ENCODE measurements at regions not wholly inside any gene's neighbourhood (a gene's known extent, or its start where the extent isn't known, plus 50 kb on each side); places are given as distances from the start of the nearest gene placed in this dataset.
"Not testable (repeated sequence)": the region's sequence is repeated elsewhere in the genome, so short reads cannot be mapped to it uniquely, and the experiment has no call there.

- peak; percentile 49 for DNase-seq
These were observed 160.9 kb upstream of the CDH5 start for GRCh38 chr16:66205287-66206231.

- DNase-seq, result no peak
These were observed 161.7 kb upstream of the CDH5 start for GRCh38 chr16:66204756-66205155.

DNA sequence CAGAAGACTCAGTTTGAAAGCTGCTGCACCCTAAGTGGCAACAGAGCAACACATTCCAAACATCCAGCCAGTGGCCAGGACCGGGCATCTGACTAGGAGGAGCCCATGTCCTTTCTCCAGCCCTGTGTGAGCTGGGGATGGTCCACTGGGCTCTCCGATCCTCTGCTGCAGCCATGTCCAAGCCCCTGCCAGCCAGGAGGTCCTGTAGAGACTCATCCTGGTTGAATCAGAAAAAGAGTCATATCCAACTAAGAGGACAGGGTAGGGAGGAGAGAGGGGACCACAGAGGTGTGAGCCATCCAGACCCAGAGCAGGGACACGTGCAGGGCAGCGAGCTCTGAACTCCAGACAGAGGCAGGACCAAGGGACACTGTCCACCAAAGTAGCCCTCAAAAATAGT lies 163.0 kb upstream of the CDH5 start:
- DNase-seq, result no peak

DNA sequence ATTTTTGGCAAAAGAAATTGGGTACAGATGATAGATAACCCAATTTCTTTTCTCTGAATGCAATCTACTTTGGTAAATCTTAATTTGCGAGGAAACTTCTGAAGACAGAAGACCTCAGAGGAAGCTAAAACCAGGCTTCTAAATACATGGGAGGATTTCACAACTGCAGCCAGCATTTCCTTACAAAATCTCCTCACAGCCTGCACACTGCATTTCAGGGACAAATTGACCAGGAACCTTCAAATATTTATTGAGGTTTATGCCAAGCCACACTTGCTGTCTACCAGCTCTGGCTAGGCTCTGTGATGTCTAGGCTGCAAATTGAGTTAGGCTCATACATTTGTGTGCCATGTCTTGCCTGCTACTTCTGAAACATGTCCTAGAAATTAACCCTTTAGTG lies 167.3 kb upstream of the CDH5 start:
- DNase-seq, result peak; percentile 11

DNA sequence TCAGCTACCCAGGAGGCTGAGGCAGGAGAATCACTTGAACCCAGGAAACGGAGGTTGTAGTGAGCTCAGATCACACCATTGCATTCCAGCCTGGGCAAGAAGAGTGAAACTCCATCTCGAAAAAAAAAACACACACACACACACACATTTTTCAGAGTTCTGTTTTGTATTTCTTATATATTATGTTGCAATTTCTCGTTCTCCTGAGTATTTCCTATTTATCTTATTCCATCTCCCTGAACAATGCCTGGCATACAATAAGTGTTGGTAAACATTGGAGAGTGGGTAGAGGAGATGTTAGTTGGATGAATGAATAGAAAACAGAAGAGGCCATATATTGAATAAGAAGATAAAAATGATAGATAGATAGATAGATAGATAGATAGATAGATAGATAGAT lies 167.8 kb upstream of the CDH5 start:
- no peak for DNase-seq

GRCh38 chr16:66197668-66198278 lies 168.7 kb upstream of the CDH5 start:
- DNase-seq, result no peak

DNA sequence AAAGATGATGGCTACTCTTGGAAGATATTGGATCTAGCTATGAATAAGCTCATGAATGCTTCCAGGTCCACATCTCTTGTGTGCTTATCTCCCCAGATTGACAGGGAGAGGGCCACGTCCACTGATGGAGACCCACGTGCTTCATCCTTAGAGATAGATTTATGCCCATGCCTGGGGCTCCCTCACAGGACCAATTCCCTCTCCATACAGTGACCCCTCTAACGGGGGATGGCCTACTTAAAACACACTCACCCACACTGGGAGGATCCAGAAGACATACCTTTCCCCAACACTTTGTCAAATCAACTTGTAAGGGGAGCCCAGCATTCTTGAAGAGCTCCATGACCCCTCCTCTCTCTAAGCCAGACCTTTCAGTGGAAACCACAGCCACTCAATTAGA lies 169.7 kb upstream of the CDH5 start:
- no peak for DNase-seq

- no peak for DNase-seq
These were observed 171.6 kb upstream of the CDH5 start for GRCh38 chr16:66194866-66195265.

GRCh38 chr16:66193543-66194229 lies 172.8 kb upstream of the CDH5 start:
- peak; percentile 5 for DNase-seq

- DNase-seq, result no peak
These were observed 176.1 kb upstream of the CDH5 start for GRCh38 chr16:66190411-66190810.

DNA sequence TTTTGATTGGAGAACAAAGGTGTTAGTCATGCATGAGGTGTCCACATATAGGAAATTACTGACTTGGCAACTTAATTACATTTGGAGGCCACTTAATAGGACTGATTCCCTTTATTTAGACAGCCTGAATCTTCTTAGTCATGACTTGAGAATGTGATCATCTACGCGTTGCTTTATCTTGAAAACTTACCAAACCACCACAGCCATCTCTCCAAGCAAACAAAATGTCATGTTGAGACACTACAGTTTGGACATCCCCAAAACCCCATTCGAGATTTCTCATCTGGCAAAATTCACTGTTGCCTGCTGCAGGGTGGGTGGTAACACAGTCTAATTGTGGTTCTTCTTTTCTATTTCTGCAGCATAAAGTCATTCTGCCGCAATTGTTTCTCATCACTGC lies 176.5 kb upstream of the CDH5 start:
- no peak for DNase-seq

DNA sequence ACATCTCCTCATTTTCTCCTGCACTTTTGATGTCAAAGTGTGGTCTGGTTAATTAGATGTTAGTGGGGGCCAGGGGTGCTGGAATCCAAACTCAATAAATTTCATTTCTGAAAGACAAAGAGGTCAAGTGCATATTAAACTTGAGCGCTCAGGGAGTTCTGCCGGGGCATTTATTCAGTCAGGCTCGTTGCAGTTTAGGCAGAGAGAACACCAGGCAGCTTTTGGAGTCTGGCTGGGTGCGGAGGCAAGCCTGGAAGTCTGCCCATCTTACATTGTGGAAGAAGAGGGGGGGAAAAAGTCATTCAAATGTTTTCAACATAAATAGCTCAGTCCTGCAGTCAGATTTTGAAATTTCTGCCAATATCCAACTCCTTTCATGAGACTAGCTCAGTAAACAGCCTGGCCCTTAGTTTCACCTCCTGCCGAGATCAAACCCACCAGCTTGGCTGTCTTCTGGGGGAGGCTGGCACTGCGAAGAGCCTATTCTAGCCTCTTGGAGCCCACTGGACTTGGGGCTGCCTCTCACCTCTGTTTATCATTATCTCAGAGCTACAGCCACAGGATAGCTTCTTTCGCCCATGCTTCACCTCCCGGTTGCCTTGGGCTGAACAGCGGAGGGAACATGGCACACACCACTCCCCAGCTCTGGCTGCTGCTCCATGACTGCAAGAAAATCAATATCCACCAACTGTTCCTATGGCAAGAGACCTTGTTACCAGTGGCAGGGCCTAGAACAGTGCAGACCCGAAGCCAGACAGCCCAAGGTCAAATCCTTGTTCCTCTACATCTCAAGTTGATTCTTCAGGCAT lies 177.4 kb upstream of the CDH5 start:
- DNase-seq, result no peak

DNA sequence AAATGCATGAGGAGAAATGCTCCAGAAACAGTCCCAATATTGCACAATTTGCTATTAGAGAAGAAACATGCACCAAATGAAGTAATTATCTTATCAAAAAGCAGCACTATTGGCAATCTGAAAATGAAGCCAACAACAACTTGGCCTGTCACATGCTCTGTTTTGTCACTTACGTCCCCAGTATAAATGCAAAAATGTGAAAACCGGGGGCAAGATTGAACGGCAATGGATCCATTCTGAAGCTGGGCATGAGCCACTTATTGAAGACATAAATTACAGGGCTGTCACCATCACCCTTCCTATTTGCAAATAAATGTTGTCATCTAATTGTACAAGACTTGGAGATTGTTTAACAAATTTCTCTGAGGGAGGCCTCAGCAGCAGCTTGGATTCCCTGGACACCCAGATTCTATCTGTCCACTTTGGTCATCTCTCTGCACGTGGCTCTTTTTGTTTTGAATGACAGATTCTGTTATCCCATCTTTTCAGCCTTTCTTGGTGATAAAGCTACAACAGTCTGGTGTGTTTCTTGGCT lies 180.2 kb upstream of the CDH5 start:
- DNase-seq, result no peak

GRCh38 chr16:66182592-66182991 lies 183.9 kb upstream of the CDH5 start:
- no peak for DNase-seq

DNA sequence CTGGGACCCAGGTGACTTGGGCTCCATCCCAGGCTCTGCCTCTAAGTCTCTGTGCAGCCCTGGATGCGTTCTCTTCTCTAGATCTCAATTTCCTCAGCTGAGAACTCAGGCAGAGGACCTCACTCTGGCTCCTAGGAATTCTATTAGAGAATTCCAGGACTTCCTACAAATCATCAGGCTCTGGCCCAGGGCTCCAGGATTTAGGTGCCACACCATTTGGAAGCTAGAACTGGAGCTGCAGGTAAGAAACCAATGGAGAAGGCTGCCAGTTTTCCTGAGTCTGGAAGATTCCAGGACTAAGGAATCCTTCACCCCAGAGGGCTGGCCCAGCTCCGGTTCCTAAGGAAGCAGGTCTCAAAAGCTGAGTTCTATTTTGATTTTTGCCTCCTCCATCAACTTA lies 189.8 kb upstream of the CDH5 start:
- no peak for DNase-seq

DNA sequence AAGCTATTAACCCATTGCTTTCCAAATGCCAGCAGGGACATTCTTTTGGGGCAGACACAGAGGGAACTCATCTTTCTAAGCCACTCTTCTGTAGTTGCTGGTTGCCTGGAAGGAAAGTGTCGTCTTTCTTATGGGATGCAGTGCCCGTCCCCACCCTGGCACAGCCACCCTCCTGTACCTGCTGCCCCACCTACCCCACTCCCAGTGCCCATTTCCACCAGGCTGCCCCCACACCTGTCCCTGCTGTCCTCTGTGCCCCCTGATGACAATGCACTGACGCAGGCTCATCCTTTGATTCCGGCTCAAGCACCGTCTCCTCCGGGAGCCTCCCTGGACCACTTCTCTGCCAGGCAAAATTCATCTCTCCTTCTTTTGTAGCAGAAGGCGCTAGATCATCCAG lies 190.4 kb upstream of the CDH5 start:
- DNase-seq, result no peak

DNA sequence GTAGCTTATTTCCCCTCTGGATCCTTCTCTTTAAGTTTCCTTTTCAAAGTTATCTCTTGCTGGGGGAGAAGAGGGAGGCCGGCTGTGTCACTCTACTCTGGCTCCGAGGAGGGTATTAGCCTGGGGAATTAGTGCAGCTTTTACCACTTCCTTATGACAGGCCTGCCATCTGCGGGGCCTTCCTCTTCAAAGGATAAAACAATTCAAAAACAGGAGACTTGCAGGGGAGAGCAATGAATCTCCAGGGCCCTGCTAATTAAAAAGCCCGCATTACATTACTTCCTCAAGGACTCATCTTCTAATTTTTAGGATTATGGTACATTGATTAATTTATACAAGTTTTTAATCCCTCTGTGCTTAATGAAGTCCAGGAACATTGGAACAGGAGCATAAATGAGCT lies 190.9 kb upstream of the CDH5 start:
- DNase-seq, result peak; percentile 35

DNA sequence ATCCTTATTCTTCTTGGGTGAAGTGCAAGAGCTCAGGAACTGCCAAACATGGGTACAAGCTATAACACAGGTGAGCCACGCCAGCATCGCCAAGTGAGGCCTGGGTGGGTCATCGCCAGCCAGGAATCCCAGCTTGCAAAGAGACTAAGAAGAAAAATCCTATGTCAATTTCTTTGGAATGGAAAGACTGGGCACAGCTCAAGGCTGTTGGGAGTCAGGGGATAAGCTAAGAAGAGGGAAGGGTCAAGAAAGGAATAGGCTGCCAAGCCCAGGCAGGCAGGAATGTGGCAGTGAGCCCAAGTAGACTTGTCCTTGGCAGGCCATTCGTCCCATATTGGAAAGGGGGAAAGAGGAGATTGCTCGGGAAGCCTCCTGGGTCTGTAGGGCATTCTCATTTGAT lies 191.4 kb upstream of the CDH5 start:
- no peak for DNase-seq

GRCh38 chr16:66173796-66174195 lies 192.7 kb upstream of the CDH5 start:
- not testable (repeated sequence) for DNase-seq

DNA sequence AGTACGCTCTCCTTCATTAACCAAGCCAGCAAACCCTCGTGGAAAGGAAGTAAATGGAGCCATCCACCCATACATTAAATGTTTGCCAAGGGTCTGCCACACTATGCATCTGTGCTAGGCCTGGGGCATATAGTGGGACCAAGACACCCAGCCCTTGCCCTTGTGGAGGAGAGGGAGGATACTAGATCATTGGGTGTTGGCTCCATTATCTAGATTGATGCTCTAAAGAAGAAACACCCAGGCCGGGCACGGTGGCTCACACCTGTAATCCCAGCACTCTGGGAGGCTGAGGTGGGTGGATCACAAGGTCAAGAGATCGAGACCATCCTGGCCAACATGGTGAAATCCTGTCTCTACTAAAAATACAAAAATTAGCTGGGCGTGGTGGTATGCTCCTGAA lies 193.3 kb upstream of the CDH5 start:
- not testable (repeated sequence) for DNase-seq

- no peak for DNase-seq
These were observed 194.0 kb upstream of the CDH5 start for GRCh38 chr16:66172463-66172862.

DNA sequence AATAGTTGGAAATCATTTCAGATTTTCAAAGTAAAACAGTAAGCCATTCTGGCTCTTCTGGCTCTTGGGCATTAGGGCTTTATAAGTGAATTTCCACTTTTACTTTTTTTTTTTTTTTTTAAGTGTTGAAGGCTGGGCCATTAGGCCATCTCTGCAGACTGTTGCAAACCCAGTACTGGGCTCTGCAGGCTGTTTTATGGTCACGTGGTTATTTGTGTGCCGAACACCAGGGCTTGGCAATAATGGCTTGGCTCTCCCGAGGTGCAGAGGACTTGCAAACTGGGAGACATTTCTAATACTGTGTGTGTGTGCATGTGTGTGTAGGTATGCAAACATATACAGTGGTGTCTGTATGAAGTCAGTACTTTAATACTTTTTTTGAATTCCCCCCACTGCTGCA lies 194.9 kb upstream of the CDH5 start:
- DNase-seq, result no peak

- DNase-seq, result no peak
These were observed 195.5 kb upstream of the CDH5 start for GRCh38 chr16:66170989-66171388.
